K562 (cell line): ENCODE measurements at regions not wholly inside any gene's neighbourhood (a gene's known extent, or its start where the extent isn't known, plus 50 kb on each side); places are given as distances from the start of the nearest gene placed in this dataset.

Experiments
- CXXC5 ChIP-seq: fragments of 250-450 bp; sonication (Bioruptor Pico); IDR thresholded peaks from 2 replicates; pipeline ENCODE4 v1.8.0; 2022; ENCODE audit warnings: inconsistent platforms, mild to moderate bottlenecking, moderate library complexity
- HIVEP1 ChIP-seq: fragments of 250-450 bp; sonication (Bioruptor Pico); IDR thresholded peaks from 2 replicates; pipeline ENCODE4 v1.4.0; 2020; ENCODE audit warnings: mild to moderate bottlenecking
- KAT2B ChIP-seq: IDR thresholded peaks from one replicate; pipeline ENCODE4 v1.6.1; 2012; ENCODE audit warnings: low read depth, mild to moderate bottlenecking, control low read depth, inconsistent platforms, low read length, moderate library complexity
- KLF6 ChIP-seq: fragments of 250-450 bp; sonication (Bioruptor Pico); IDR thresholded peaks from 2 replicates; pipeline ENCODE4 v1.4.0; 2020; ENCODE audit warnings: mild to moderate bottlenecking, moderate library complexity, borderline replicate concordance
- LARP7 ChIP-seq: fragments of 450-650 bp; IDR thresholded peaks from 2 replicates; pipeline ENCODE4 v1.6.1; 2016
- NR4A1 ChIP-seq, 2 experiments: fragments of 250-450 bp in 1 of 2; fragments of 450-650 bp in 1 of 2; sonication (Bioruptor Pico) in 1 of 2; IDR thresholded peaks; 2 replicates each; pipeline versions ENCODE4 v1.4.0 to v1.6.1; 2016 to 2020; ENCODE audit warnings: mild to moderate bottlenecking in 2 of 2, missing compliant biosample characterization in 1 of 2, missing genetic modification characterization in 1 of 2, moderate library complexity in 1 of 2
- PRPF4 ChIP-seq: fragments of 200-400 bp; formaldehyde crosslinking; IDR thresholded peaks from one replicate; pipeline ENCODE4 v1.6.1; 2017; ENCODE audit warnings: low read length, low read depth, mild to moderate bottlenecking; ENCODE audit not compliant: insufficient read depth, poor library complexity, severe bottlenecking
- ZNF239 ChIP-seq: fragments of 250-450 bp; sonication (Bioruptor Pico); IDR thresholded peaks from 2 replicates; pipeline ENCODE4 v1.4.0; 2020; ENCODE audit warnings: mild to moderate bottlenecking
- ZNF24 ChIP-seq: fragments of 450-650 bp; IDR thresholded peaks from 2 replicates; pipeline ENCODE4 v1.6.1; 2016
- ZNF316 ChIP-seq: fragments of 450-650 bp; IDR thresholded peaks from 2 replicates; pipeline ENCODE4 v1.6.1; 2016
- TF ChIP-seq, protein P1 (sequence below): fragments of 250-450 bp; sonication (Bioruptor Pico); IDR thresholded peaks from 2 replicates; pipeline ENCODE4 v1.4.0; 2020
- TF ChIP-seq, protein P2 (sequence below): IDR thresholded peaks from 2 replicates; pipeline ENCODE4 v1.6.1; 2011; ENCODE audit warnings: borderline replicate concordance, low read depth, mild to moderate bottlenecking, moderate library complexity, low read length; ENCODE audit not compliant: insufficient read depth, poor library complexity, severe bottlenecking
- TF ChIP-seq, protein P3 (sequence below): fragments of 250-450 bp; sonication (Bioruptor Pico); IDR thresholded peaks from 2 replicates; pipeline ENCODE4 v1.8.0; 2022; ENCODE audit warnings: moderate library complexity, mild to moderate bottlenecking, inconsistent platforms
- TF ChIP-seq, protein P4 (sequence below): sonication (generic); formaldehyde crosslinking; IDR thresholded peaks from 2 replicates; pipeline ENCODE4 v1.8.1; 2023; ENCODE audit warnings: missing genetic modification reagents, mild to moderate bottlenecking, borderline replicate concordance
- TF ChIP-seq, protein P5 (sequence below): fragments of 250-450 bp; sonication (Bioruptor Pico); IDR thresholded peaks from 2 replicates; pipeline ENCODE4 v1.5.1; 2021; ENCODE audit warnings: mild to moderate bottlenecking

DNA sequence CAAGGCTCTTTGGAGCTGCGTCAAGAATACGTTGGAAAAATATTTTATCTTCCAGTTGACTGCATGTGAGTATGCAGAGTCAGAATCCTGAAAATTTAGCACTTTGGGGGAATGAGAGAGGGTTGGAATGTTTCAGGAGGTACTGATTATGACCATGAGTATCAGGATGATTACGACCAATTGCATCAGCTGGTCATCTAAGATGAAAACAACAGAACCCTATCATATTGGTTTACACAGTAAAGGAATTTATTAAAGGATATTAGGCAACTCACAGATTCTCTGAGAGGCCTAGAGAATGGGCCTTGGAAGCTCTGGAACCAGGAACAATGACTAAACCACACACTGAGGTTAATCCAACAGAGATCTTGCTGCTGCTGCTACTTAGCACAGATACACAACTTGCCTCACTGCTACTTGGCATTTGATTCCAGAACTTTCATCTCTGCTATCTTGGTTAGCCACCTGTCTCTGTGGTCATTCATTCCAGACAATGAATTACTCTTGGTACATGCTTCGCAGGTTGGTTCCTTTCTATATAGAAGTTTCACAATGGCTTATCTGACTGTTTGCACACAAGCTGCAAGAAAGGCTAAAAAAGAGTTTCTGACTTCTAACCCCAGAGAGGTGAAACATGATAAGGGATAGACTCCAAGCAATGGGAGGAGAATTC is 68.0 kb upstream of the CTTNBP2 start (continued):
- TF ChIP-seq KLF6 (CRISPR knock-in tag) (no peak), HIVEP1 (no peak), ZNF239 (CRISPR knock-in tag) (no peak), NR4A1 (CRISPR knock-in tag; IDR thresholded peaks at IDR 0.05) (no peak), NR4A1 (tag; IDR thresholded peaks at IDR 0.05) (no peak), KAT2B (no peak), ZNF24 (peak; percentile 18; the same call in 1 of the 2 replicates), CXXC5 (CRISPR knock-in tag) (no peak), PRPF4 (no peak), ZNF316 (no peak), LARP7 (no peak)
- TF ChIP-seq, protein P1, sequence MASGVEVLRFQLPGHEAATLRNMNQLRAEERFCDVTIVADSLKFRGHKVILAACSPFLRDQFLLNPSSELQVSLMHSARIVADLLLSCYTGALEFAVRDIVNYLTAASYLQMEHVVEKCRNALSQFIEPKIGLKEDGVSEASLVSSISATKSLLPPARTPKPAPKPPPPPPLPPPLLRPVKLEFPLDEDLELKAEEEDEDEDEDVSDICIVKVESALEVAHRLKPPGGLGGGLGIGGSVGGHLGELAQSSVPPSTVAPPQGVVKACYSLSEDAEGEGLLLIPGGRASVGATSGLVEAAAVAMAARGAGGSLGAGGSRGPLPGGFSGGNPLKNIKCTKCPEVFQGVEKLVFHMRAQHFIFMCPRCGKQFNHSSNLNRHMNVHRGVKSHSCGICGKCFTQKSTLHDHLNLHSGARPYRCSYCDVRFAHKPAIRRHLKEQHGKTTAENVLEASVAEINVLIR: no peak
- TF ChIP-seq, protein P2, sequence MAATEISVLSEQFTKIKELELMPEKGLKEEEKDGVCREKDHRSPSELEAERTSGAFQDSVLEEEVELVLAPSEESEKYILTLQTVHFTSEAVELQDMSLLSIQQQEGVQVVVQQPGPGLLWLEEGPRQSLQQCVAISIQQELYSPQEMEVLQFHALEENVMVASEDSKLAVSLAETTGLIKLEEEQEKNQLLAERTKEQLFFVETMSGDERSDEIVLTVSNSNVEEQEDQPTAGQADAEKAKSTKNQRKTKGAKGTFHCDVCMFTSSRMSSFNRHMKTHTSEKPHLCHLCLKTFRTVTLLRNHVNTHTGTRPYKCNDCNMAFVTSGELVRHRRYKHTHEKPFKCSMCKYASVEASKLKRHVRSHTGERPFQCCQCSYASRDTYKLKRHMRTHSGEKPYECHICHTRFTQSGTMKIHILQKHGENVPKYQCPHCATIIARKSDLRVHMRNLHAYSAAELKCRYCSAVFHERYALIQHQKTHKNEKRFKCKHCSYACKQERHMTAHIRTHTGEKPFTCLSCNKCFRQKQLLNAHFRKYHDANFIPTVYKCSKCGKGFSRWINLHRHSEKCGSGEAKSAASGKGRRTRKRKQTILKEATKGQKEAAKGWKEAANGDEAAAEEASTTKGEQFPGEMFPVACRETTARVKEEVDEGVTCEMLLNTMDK: no peak
- TF ChIP-seq, protein P3, sequence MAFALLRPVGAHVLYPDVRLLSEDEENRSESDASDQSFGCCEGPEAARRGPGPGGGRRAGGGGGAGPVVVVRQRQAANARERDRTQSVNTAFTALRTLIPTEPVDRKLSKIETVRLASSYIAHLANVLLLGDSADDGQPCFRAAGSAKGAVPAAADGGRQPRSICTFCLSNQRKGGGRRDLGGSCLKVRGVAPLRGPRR: no peak
- TF ChIP-seq, protein P4, sequence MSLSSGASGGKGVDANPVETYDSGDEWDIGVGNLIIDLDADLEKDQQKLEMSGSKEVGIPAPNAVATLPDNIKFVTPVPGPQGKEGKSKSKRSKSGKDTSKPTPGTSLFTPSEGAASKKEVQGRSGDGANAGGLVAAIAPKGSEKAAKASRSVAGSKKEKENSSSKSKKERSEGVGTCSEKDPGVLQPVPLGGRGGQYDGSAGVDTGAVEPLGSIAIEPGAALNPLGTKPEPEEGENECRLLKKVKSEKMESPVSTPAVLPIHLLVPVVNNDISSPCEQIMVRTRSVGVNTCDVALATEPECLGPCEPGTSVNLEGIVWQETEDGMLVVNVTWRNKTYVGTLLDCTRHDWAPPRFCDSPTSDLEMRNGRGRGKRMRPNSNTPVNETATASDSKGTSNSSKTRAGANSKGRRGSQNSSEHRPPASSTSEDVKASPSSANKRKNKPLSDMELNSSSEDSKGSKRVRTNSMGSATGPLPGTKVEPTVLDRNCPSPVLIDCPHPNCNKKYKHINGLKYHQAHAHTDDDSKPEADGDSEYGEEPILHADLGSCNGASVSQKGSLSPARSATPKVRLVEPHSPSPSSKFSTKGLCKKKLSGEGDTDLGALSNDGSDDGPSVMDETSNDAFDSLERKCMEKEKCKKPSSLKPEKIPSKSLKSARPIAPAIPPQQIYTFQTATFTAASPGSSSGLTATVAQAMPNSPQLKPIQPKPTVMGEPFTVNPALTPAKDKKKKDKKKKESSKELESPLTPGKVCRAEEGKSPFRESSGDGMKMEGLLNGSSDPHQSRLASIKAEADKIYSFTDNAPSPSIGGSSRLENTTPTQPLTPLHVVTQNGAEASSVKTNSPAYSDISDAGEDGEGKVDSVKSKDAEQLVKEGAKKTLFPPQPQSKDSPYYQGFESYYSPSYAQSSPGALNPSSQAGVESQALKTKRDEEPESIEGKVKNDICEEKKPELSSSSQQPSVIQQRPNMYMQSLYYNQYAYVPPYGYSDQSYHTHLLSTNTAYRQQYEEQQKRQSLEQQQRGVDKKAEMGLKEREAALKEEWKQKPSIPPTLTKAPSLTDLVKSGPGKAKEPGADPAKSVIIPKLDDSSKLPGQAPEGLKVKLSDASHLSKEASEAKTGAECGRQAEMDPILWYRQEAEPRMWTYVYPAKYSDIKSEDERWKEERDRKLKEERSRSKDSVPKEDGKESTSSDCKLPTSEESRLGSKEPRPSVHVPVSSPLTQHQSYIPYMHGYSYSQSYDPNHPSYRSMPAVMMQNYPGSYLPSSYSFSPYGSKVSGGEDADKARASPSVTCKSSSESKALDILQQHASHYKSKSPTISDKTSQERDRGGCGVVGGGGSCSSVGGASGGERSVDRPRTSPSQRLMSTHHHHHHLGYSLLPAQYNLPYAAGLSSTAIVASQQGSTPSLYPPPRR: no peak
- TF ChIP-seq, protein P5, sequence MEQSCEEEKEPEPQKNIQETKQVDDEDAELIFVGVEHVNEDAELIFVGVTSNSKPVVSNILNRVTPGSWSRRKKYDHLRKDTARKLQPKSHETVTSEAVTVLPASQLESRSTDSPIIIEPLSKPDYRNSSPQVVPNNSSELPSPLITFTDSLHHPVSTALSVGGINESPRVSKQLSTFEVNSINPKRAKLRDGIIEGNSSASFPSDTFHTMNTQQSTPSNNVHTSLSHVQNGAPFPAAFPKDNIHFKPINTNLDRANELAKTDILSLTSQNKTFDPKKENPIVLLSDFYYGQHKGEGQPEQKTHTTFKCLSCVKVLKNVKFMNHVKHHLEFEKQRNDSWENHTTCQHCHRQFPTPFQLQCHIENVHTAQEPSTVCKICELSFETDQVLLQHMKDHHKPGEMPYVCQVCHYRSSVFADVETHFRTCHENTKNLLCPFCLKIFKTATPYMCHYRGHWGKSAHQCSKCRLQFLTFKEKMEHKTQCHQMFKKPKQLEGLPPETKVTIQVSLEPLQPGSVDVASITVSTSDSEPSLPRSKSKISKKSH (CRISPR knock-in tag): no peak
